Skin epidermis (tissue), 12 donors: ENCODE measurements at regions not wholly inside any gene's neighbourhood (a gene's known extent, or its start where the extent isn't known, plus 50 kb on each side); places are given as distances from the start of the nearest gene placed in this dataset.

ENCODE experiments used
- H3K27ac ChIP-seq, 21 experiments: fragments of 200-600 bp; sonication (generic) in 11 of 21; one replicate each; pipeline ENCODE4 v1.5.0; 2020; ENCODE audit warnings: mild to moderate bottlenecking in 3 of 21, inconsistent platforms in 2 of 21, moderate library complexity in 2 of 21
- H3K4me3 ChIP-seq, 7 experiments: fragments of 200-600 bp; sonication (generic) in 2 of 7; one replicate each; pipeline ENCODE4 v1.5.0; 2020; ENCODE audit warnings: inconsistent platforms in 2 of 7, mild to moderate bottlenecking in 2 of 7, moderate library complexity in 1 of 7

GRCh38 chr4:72627723-72628122, 58.7 kb upstream of the ADAMTS3 start:
- Histone ChIP-seq H3K4me3 (no peak overlapping the region), H3K27ac (no peak overlapping the region)
